CD14-positive monocyte (primary cell): ENCODE measurements at regions not wholly inside any gene's neighbourhood (a gene's known extent, or its start where the extent isn't known, plus 50 kb on each side); places are given as distances from the start of the nearest gene placed in this dataset.

Experiments
- DNase-seq, 3 donors: peaks; one replicate each; pipeline ENCODE4 v3.0.0-alpha.2; 2011 to 2022
- H2AFZ ChIP-seq: 2 replicates; pipeline ENCODE4 v1.6.0; 2012; ENCODE audit warnings: mild to moderate bottlenecking, low read depth, low read length, inconsistent platforms; ENCODE audit not compliant: insufficient read depth, poor library complexity, severe bottlenecking
- H3K27ac ChIP-seq, 2 donors: 1 replicate in 1 of 2; 2 replicates in 1 of 2; pipeline ENCODE4 v1.5.1; 2012 to 2013; ENCODE audit warnings: low read length in 2 of 2, control low read depth in 1 of 2, inconsistent platforms in 1 of 2, low read depth in 1 of 2, mild to moderate bottlenecking in 1 of 2
- H3K27me3 ChIP-seq, 2 donors: one replicate each; pipeline versions ENCODE4 v1.6.0 to v1.6.1; 2011 to 2013; ENCODE audit warnings: low read length in 2 of 2; ENCODE audit not compliant: control insufficient read depth in 2 of 2, insufficient read depth in 2 of 2
- H3K36me3 ChIP-seq, 2 donors: replicated peaks in 1 of 2; 1 replicate in 1 of 2; 2 replicates in 1 of 2; pipeline versions ENCODE4 v1.5.1 to v1.6.1; 2012 to 2013; ENCODE audit warnings: low read length in 2 of 2, control low read depth in 1 of 2, inconsistent platforms in 1 of 2, mild to moderate bottlenecking in 1 of 2; ENCODE audit not compliant: insufficient read depth in 2 of 2, control insufficient read depth in 1 of 2
- H3K4me1 ChIP-seq, 2 donors: 1 replicate in 1 of 2; 2 replicates in 1 of 2; pipeline versions ENCODE4 v1.5.1 to v1.6.1; 2012 to 2013; ENCODE audit warnings: low read length in 2 of 2, control low read depth in 1 of 2, inconsistent platforms in 1 of 2, mild to moderate bottlenecking in 1 of 2, moderate library complexity in 1 of 2; ENCODE audit not compliant: insufficient read depth in 2 of 2, control insufficient read depth in 1 of 2
- H3K4me2 ChIP-seq: replicated peaks from 2 replicates; pipeline ENCODE3; 2012; ENCODE audit warnings: low read length, moderate library complexity, mild to moderate bottlenecking; ENCODE audit not compliant: poor library complexity, severe bottlenecking; ENCODE audit errors: extremely low read depth
- H3K4me3 ChIP-seq, 3 experiments: fragments of 200-600 bp in 1 of 3; sonication (generic) in 1 of 3; replicated peaks in 1 of 3; 1 replicate in 2 of 3; 2 replicates in 1 of 3; pipeline ENCODE4 v1.5.1; 2011 to 2013; ENCODE audit warnings: low read length in 3 of 3, mild to moderate bottlenecking in 3 of 3, control low read depth in 2 of 3, low read depth in 2 of 3, inconsistent platforms in 1 of 3, moderate library complexity in 1 of 3
- H3K79me2 ChIP-seq: 2 replicates; pipeline ENCODE4 v1.6.0; 2012; ENCODE audit warnings: mild to moderate bottlenecking, control low read depth, inconsistent platforms, low read length, moderate library complexity; ENCODE audit not compliant: insufficient read depth
- H3K9ac ChIP-seq: 2 replicates; pipeline ENCODE4 v1.6.0; 2017; ENCODE audit warnings: low read length, mild to moderate bottlenecking; ENCODE audit not compliant: insufficient read depth, poor library complexity, severe bottlenecking
- H3K9me3 ChIP-seq, 2 donors: replicated peaks in 1 of 2; 1 replicate in 1 of 2; 2 replicates in 1 of 2; pipeline versions ENCODE4 v1.5.1 to v1.6.1; 2012 to 2013; ENCODE audit warnings: low read length in 2 of 2, control low read depth in 1 of 2; ENCODE audit not compliant: control insufficient read depth in 1 of 2, insufficient read depth in 1 of 2
- H4K20me1 ChIP-seq: 2 replicates; pipeline ENCODE4 v1.6.0; 2012; ENCODE audit warnings: mild to moderate bottlenecking, low read length, control low read depth, moderate library complexity; ENCODE audit not compliant: insufficient read depth
- H3K27ac Mint-ChIP-seq, 7 donors: one replicate each; pipeline ENCODE4 v1.8.0; 2020; ENCODE audit warnings: mild to moderate bottlenecking in 7 of 7, mixed read lengths in 7 of 7, moderate library complexity in 6 of 7, inconsistent platforms in 2 of 7
- H3K27me3 Mint-ChIP-seq, 3 donors: one replicate each; pipeline ENCODE4 v1.8.0; 2021 to 2022; ENCODE audit warnings: low read depth in 3 of 3, mild to moderate bottlenecking in 3 of 3, mixed read lengths in 3 of 3, moderate library complexity in 3 of 3, inconsistent platforms in 1 of 3
- H3K36me3 Mint-ChIP-seq, 2 donors: one replicate each; pipeline ENCODE4 v1.8.0; 2020; ENCODE audit warnings: mixed read lengths in 2 of 2, inconsistent platforms in 1 of 2, mild to moderate bottlenecking in 1 of 2
- H3K4me1 Mint-ChIP-seq: one replicate; pipeline ENCODE4 v1.8.0; 2020; ENCODE audit warnings: mild to moderate bottlenecking, mixed read lengths
- H3K4me3 Mint-ChIP-seq, 2 donors: one replicate each; pipeline ENCODE4 v1.8.0; 2020; ENCODE audit warnings: mild to moderate bottlenecking in 2 of 2, mixed read lengths in 2 of 2, moderate library complexity in 1 of 2
- H3K9me3 Mint-ChIP-seq, 7 donors: one replicate each; pipeline ENCODE4 v1.8.0; 2020 to 2022; ENCODE audit warnings: mixed read lengths in 7 of 7, mild to moderate bottlenecking in 6 of 7, moderate library complexity in 6 of 7, inconsistent platforms in 2 of 7
- WGBS: methylation state at CpG from one replicate; pipeline ENCODE4 v1.1.5; 2013; ENCODE audit warnings: missing lambda C conversion rate; ENCODE audit not compliant: insufficient coverage; 5-methylcytosine and 5-hydroxymethylcytosine counted together
- intact Hi-C, 2 donors: fragments of 100-400 bp; cut with micrococcal nuclease; formaldehyde crosslinking; loops; one replicate each; pipeline versions ENCODE4 v1.15.0 to v1.15.1; 2023
- TF ChIP-seq, protein P1 (sequence below): fragments of 200-600 bp; IDR thresholded peaks from one replicate; pipeline ENCODE4 v1.8.0; 2022; ENCODE audit warnings: antibody characterized with exemption, mild to moderate bottlenecking

DNA sequence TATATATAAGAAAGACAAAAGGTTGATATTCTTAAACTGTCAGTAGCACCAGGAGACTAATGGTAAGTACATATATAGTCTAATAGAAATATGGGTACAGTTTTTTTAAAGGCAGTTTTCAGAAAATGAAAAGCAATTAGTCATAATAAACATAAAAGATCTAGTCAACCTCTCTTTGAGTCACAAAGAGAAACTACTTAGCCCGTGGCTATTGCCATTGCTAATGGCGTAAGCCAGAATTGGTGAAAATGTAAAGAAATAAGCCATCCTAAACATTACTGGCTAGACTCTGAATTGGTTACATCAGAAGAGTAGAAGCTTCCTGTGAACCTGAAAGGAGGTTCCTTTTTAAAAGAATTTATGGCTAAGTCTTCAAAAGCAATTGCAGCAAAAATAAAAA lies 668.7 kb upstream of the CPEB2 start:
- Histone ChIP-seq H3K36me3 (no peaks in the 10 kb centered on the region), H2AFZ (no peak overlapping the region), H3K4me1 (peaks cover 0 to 9% of the 10 kb centered on the region in 2 donors), H3K79me2 (no peaks in the 10 kb centered on the region), H3K27me3 (no peaks in the 10 kb centered on the region), H3K9me3 (peaks cover 0 to 5% of the 10 kb centered on the region in 2 donors), H4K20me1 (no peaks in the 10 kb centered on the region), H3K27ac (no peak overlapping the region), H3K4me3 (no peak overlapping the region), H3K9ac (no peak overlapping the region), H3K4me2 (no peak overlapping the region)
- Mint-ChIP-seq H3K4me3 (no peak overlapping the region), H3K36me3 (no peaks in the 10 kb centered on the region), H3K9me3 (peaks cover 0 to 6% (median 1%) of the 10 kb centered on the region in 7 donors), H3K27me3 (peaks cover 0 to 2% (median 0%) of the 10 kb centered on the region in 3 donors), H3K4me1 (peaks cover 2% of the 10 kb centered on the region), H3K27ac (no peak overlapping the region)
- WGBS: no CpG with 5 or more reads among the region's 2 CpGs
- intact Hi-C loops: no loop called here
- no peak for DNase-seq
- TF ChIP-seq, protein P1, sequence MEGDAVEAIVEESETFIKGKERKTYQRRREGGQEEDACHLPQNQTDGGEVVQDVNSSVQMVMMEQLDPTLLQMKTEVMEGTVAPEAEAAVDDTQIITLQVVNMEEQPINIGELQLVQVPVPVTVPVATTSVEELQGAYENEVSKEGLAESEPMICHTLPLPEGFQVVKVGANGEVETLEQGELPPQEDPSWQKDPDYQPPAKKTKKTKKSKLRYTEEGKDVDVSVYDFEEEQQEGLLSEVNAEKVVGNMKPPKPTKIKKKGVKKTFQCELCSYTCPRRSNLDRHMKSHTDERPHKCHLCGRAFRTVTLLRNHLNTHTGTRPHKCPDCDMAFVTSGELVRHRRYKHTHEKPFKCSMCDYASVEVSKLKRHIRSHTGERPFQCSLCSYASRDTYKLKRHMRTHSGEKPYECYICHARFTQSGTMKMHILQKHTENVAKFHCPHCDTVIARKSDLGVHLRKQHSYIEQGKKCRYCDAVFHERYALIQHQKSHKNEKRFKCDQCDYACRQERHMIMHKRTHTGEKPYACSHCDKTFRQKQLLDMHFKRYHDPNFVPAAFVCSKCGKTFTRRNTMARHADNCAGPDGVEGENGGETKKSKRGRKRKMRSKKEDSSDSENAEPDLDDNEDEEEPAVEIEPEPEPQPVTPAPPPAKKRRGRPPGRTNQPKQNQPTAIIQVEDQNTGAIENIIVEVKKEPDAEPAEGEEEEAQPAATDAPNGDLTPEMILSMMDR: no peak

DNA sequence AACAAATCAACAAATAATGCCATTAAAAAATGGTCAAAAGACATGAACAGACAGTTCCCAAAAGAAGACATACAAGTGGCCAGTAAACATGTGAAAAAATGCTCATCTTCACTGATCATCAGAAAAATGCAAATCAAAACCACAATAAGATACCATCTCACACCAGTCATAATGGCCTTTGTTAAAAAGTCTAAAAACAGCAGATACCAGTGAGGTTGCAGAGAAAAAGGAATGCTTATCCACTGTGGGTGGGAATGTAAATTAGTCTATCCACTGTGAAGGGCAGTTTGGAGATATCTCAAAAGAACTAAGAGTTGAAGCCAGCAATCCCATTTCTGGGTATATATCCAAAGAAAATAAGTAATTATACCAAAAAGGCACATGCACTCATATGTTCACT lies 668.1 kb upstream of the CPEB2 start:
- no peak overlapping the region for H3K4me3 Mint-ChIP-seq
- H4K20me1 ChIP-seq: no peaks in the 10 kb centered on the region
- H2AFZ ChIP-seq: no peak overlapping the region
- H3K79me2 ChIP-seq: no peaks in the 10 kb centered on the region
- no peak for DNase-seq
- peaks cover 0 to 2% (median 0%) of the 10 kb centered on the region in 3 donors for H3K27me3 Mint-ChIP-seq
- no peaks in the 10 kb centered on the region for H3K36me3 ChIP-seq
- H3K9ac ChIP-seq: no peak overlapping the region
- peaks cover 0 to 6% (median 1%) of the 10 kb centered on the region in 7 donors for H3K9me3 Mint-ChIP-seq
- H3K9me3 ChIP-seq: peaks cover 0 to 5% of the 10 kb centered on the region in 2 donors
- peaks cover 0 to 14% of the 10 kb centered on the region in 2 donors for H3K4me1 ChIP-seq
- no peak overlapping the region for H3K27ac ChIP-seq
- TF ChIP-seq, protein P1: no peak
- H3K4me3 ChIP-seq: no peak overlapping the region
- no peak overlapping the region for H3K27ac Mint-ChIP-seq
- H3K4me1 Mint-ChIP-seq: peaks cover 7% of the 10 kb centered on the region
- no peak overlapping the region for H3K4me2 ChIP-seq
- intact Hi-C loops: no loop called here
- no peaks in the 10 kb centered on the region for H3K36me3 Mint-ChIP-seq
- no peaks in the 10 kb centered on the region for H3K27me3 ChIP-seq
